EH (cell line): ENCODE measurements at regions not wholly inside any gene's neighbourhood (a gene's known extent, or its start where the extent isn't known, plus 50 kb on each side); places are given as distances from the start of the nearest gene placed in this dataset.

ENCODE experiments used
- DNase-seq: peaks from one replicate; pipeline ENCODE4 v3.0.0-alpha.2; 2015; ENCODE audit warnings: low read depth

- DNase-seq, result no peak
Observed at GRCh38 chr5:175805256-175806011, 65.9 kb upstream of the CPLX2 start.

- DNase-seq, result no peak
Observed at GRCh38 chr5:175808711-175809110, 62.7 kb upstream of the CPLX2 start.

GRCh38 chr5:175809531-175810121, 61.8 kb upstream of the CPLX2 start:
- peak; percentile 99 for DNase-seq

- DNase-seq, result no peak
Observed at GRCh38 chr5:175810457-175810856, 60.9 kb upstream of the CPLX2 start.

GRCh38 chr5:175811589-175811988, 59.8 kb upstream of the CPLX2 start:
- no peak for DNase-seq

- DNase-seq, result no peak
Observed at GRCh38 chr5:175813943-175814630, 57.3 kb upstream of the CPLX2 start.

GRCh38 chr5:175814691-175815090, 56.7 kb upstream of the CPLX2 start:
- peak; percentile 91 for DNase-seq

- no peak for DNase-seq
Observed at GRCh38 chr5:175815126-175815913, 56.1 kb upstream of the CPLX2 start.

GRCh38 chr5:175816348-175816747, 55.0 kb upstream of the CPLX2 start:
- no peak for DNase-seq

GRCh38 chr5:175819090-175819425, 52.3 kb upstream of the CPLX2 start:
- DNase-seq, result no peak

GRCh38 chr5:175820230-175820629, 51.1 kb upstream of the CPLX2 start:
- DNase-seq, result no peak
